NCI-H69 (cell line): ENCODE measurements at regions not wholly inside any gene's neighbourhood (a gene's known extent, or its start where the extent isn't known, plus 50 kb on each side); places are given as distances from the start of the nearest gene placed in this dataset.

Source experiments
- DNase-seq: peaks from one replicate; lab custom pipeline; 2025; lab: John Stamatoyannopoulos, UW

DNA sequence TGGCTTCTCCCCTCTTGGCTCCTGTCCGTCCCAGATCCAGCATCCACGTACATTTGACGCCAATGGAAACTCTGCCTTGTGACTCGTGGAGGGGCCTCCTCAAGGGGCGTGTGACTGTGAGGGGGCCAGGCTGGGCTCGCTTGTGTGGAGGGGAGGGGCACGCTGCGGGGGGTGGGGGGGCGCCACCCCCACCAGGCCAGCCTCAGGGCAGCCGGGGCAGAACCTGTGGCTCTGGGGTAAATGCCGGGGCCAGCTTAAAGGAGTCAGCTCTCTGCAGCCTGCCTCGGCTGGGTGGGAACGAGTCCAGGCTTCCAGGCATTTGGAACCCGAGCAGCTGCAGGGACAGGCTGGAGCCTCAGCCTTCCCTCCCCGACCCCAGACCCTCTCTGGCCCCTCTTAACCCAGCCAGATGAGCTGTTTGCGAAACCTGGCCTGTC lies 94.1 kb downstream of the SIK1 start:
- DNase-seq, result no peak

DNA sequence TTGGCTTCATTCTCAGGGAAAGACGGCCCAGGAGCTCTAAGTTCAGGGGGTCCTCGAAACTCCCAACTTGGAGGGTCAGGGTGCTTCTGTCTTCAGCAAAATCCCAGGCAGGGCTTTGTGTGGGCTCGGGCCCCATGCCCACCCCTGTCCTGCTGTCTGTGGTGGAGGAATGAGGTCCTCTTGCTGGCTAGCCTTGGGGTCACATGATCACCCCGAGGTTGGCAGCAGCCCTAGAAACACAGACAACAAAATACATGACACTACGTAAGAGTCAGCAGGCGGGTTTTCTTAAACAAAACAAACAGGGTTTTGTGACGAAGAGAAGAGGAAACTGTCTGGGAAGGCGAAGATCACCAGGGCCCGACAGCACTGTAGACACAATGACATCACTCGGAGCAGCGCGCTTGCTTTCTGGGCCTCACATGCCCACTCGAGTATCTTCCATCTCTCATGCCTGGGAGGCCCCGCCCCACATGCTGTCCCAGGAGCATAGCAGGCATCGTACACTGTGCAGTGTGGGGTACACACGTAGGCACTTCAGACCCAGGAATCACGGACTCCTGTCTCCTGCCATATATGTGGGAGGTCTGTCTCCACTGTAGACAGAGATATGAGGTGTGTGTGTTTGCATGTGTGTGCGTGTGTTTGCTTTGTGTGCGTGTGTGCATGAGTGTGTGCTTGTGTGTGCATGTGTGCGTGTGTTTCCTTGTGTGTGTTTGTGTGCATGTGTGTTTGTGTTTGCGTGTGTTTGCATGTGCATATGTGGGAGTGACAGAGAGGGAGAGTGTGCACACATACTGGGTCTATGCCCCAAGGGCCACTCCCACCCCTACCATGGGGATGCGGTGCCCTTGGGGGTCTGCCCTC lies 94.7 kb downstream of the SIK1 start:
- DNase-seq, result peak; percentile 27

DNA sequence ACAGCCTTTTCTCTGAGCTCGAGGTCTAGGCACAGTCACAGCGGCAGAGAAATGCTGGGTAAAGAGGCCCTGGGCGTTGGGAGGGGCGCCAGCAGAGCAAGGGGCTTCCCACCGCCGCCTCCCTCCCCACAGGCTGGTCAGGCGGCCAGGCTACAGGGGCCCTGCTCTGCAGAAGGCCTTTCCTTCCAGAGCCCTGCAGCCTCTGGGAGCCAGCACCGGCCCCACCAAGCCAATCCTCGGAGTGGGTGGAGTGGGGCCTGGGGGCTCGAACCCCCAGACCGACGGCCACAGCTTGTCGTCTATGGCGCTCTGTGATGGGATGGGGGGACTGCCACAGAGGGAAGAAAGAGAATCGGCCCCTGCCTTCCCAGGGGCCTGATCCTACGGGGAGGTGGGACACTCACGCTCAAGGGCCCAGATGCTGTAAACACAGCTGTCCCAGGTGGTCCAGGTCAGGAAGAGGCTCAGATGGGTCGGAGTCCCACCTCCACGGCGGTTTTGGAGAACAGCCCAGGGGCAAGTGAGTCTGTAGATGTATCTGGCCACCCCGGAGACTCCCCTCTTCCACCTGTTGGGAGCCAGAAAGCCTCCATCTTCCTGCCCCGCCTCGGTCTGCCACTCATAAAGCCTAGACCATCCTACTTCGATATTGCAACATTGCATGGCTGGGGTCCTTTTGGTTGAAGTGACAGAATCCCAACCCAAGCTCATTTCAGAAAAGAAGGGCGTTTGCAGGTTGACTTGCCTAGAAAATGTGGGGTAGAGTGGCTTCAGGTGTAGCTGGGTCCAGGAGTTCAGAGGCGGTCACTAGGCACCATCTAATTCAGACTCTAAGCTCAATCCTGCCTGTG lies 95.6 kb downstream of the SIK1 start:
- DNase-seq, result no peak

DNA sequence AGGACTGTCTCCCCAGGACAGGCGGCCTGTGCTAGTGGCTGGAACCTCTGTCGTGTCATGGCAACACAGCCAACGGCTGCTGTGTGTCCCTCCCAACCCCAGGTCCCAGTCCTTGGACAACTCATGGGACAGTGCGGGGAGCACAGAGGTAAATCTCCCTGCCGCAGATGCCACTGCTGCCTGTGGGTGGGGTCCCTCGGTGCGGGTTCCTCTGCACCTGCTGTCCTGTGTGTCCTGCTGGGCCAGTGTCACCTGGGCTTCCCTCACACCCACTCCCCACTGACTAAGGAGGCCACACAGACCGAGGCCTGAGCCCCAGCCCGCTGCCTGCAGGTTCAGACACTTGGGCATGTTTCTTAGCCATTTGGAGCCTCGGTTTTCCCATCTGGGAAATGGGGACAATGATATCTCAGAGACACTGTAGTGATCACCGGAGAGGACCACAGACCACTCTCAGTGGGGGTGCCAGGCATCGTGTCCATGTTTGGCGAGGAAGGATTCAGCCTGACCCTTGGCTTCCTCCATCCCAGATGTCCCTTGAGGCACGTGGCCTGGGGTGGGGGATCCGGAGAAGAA lies 96.5 kb downstream of the SIK1 start:
- DNase-seq, result no peak

DNA sequence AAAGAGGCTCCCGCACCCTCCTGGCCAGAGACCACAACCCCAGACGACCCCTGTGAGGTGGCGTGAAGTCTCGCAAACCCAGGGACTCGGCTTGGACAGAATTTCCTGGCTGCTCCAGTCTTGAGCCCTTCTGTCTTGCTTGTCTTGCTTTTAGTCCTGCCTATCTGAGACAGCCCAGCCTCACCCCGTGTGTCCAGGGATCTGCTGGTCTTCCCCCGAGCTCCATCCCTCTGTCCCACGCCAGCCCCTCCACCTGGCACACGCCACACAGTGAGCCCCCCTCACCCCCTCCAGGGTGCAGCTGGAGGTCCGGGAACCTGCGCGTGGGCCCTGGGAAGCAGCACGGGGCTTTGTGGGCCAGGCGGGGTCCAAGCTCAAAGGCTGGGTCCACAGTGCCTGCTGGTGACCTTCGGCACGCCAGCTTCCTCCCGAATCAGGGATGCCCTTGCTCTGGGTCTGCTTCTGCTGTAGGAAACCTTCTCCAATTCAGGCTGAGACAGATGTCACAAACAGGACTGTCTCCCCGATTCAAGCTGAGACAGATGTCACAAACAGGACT lies 97.1 kb downstream of the SIK1 start:
- no peak for DNase-seq

DNA sequence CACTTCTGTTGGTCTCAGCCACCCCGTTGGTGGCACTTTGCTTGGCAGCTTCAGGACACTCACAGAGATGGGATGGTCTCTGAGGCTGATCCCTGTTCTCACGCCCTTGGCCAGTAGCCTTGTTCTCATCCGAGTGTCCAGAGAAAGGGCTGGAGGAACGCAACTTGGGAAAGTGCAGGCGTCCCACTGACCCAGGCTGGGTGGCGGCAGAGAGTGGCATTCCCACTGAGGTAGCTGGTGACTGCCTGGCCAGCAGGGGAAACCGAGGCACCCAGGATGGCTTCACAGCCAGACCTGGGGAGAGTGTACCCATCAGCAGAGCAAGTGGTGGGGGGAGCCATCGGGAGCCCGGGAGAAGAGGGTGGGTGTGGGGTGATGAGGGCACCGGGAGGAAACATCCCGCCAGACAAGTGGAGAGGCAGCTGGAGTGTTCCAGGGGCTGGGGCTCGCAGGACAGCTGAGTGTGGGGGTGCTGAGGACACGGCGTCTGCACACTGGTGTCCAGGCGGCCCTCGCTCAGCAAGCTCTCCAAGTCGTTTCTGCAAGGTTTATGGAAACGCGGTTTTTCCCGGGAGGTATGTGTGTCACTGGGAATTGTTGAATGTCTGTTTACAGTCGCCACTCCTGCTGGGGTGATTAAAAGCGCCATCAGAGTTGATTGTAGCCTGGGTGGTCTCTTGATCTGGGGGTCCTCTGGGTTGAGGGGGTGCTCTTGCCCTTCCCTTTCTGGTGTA lies 97.8 kb downstream of the SIK1 start:
- peak; percentile 26 for DNase-seq

DNA sequence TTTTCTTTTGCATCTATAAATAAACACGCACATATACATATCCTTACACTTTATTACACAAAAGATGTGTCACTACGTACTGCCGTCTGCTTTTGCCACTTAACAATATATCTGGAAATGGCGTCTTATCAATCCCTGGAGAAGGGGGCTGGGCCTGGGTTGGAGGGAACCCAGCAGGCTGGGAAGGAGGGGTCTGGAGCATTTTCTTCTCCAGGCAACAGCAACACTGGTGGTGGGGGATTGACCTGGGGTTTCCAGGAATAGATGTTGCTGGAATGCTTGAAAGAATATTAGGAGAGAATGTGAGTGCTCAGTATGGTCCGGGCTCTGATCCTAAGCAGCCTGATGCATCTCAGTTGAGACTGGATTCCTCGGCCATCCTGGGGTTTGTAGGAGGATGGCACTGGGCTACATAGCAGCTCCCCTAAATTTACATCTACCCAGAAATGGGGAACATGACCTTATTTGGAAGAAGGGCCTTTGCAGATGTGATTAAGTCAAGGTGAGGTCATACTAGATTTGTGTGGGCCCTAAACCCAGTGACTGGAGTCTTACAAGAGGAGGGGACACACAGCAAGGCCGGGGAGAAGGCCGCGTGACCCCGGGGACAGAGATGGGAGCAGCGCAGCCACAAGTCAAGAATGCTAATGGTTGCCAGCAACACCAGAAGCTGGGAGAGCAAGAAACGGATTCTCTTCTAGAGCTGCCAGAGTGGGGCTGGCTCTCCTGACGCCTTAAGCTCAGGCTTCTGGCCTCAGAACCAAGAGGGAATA lies 98.6 kb downstream of the SIK1 start:
- no peak for DNase-seq

DNA sequence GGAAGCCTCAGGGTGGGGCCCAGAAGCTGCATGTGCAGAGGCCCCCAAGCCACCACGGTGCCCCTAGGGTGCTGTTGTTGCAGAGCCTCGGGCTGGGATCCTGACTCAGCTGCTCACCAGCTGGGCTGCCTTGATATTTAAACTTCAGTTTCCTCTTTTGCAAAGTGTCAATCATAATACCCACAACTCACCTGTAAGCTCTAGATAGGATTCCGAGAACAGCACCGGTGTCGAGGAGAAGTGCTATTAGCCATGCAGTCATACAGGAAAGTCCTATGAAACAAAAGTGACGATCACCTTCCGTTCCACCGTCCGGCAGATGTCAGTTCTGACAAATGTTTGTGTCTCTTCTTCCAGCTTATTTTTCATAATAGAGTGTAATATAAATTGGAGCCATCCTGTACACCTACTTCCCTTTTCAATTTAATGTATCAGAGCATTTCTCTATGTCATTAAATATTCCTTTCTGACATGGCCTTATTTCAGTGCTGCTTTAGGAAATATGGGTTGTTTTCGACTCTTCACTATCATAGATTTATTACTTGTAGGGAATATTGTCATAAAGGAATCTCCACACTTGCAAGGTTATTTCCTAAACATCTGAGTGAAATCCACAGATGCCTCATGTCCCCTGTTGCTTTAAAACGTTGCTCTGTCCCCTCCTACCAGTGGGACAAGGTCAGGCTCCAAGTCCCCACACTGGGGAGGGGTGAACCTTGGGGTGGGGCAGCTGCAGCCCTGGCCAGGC lies 100.8 kb downstream of the SIK1 start:
- no peak for DNase-seq

DNA sequence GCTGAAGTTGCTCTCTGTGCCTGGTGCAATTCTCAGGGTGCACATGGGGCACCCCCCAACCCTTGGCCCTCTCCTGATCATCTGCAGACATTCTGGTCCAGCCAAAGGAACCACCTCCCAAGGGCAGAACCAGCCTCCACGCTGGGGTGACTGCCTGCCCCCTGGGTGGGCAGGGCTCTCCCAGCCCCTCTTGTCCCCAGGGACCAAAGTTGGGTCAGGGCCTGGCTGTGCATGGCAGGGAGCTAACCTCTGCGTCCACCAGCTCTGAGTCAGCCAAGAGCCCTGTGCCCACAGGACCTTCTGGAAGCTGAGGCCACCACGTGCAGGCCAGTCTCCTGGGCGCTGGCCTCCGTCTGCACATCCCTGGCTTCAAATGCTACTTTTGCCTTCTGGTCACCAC lies 101.9 kb downstream of the SIK1 start:
- DNase-seq, result no peak

DNA sequence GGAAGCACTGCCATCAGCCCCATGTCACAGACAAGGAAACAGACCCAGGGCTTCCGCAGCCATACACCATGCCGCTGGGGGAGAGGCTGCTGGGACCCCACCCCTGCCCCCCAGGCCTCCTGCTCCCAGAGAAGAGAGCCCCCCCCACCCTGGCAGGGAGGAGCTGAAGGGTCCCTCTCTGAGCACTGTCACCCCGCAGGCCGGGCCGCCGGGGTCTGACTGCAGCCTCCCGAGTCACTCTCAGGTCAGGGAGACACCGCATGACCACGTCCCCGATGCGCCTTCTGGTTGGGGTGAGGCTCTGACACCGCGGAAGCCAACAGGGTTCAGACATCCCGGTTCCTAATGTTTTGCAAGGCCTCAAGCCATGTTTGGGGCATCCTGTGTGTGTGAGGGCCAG lies 102.3 kb downstream of the SIK1 start:
- DNase-seq, result no peak

DNA sequence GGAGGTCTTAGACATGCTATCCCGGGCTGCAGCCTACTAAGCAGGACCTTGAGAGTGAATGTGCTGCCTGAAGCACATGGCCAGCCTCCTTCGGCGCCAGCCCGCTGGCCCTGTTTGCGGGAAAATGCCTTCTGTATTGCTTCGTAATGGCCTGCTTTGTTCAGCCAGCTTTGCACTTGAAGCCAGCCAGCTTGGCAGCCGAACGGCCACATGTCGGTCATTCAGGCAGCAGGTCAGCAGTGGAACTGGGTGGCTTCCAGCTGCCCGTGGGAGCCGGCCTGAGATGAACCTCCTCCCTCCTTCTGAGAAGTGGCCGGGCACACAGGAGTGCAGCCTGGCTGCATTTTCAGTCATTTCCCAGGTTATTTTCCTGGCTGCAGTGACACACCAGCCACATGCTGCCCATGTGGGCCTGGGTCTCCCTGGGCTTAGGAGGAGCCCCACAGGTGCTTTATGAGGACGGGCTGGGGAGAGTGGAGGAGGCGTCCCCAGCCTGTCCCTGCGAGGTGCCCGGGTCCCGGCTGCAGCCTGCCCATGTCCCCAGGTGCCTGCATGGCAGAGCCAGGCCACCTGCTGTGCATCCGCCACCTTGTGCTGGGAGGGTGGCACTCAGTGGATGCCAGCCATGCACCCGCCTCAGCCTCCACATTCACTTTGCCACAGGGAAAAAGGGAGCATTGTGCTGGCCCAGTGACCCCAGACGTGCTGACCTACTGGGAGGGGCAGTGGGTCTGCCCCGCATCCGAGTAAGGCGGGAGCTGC lies 103.5 kb downstream of the SIK1 start:
- no peak for DNase-seq

DNA sequence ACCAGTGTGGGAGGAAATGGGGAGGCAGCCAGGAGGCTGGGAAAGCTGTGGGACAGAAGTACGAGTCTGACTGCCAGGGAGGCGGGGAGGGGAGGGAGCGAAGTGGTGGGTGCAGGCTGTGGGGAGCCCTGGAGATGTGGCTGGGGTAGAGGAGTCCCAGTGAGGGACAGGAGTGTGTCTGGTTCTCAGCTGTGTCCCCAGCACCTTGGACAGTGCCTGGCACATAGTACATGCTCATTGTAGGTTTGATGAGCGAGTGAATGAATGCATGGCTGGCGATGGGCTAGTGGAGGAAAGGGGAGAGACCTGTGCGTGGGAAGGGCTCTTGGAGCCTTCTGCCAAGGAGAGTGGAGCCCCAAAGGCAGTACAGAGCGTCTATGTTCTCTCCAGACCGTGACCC lies 104.1 kb downstream of the SIK1 start:
- DNase-seq, result no peak

DNA sequence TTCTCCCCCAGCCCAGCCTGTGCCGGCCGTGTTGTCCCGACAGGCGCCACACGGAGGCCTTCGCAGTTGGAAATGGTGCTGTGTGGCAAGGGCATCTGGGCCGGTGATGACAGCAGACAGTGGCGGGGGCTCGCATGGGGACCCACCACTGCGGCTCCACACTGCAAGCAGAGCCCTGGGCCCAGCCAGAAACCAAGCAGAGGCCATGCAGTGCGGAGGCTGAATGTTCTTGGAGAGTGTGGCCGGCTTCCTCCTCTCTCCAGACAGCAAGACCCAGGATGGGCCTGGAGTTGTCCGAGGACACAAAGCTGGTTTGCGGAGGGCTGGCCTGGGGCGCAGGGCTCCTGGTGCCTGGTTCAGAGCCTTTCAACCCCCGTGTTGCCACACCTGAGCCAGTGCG lies 104.6 kb downstream of the SIK1 start:
- no peak for DNase-seq

DNA sequence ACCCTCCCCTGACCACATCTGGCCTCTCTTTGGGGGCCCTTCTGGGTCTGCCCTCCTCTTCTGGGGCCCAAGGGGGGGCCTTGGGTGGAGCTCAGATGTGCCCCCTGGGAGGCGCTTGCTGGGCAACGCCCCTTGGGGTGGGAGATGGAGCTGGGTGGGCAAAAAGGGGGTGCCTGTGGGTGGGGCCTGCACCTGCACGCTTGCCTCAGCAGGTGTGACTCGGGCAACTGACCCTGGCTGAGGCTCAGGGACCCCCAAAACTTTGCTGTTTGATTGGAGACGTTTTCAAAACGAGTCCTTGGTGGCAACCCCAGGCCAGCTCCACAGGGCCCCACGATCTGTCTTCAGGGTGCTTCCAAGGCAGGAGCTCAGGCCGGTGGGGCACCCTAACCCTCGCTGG lies 105.3 kb downstream of the SIK1 start:
- no peak for DNase-seq

DNA sequence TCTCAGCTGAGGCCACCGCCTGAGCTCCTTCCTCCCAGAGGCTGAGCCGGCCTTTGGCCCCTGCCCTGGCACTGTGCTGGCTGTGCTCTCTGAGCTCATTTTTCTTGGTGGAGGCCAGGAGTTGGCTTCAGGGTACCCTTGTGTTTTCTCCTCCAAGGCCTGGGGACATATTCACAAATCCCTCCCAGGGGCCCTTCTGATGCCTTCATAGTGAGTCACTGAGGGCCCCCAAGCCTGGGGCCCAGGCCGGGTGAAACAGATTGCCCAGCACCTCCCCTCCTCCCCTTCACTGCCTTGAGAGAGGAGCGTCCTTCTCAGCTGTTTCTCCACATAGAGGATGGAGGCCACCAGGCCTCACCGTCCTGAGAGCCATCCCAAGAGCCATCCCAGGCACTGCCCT lies 105.8 kb downstream of the SIK1 start:
- DNase-seq, result no peak

DNA sequence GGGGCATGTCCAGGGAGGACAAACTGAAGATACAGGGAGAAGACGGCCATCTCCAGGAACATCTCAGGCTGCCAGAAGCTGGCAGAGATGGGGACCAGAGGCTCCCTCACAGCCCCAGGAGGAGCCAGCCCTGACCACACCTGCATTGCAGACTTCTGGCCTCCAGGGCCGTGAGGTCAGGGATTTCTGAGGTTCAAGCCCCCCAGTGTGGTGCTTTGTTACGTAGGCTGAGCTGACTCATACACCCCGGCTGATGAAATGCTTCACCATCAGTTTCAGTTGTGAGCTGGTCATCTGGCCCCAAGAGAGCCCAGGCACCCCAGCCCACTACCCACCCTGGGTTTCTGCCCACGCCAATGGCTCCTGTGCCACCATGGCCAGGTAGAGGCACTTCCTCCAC lies 106.4 kb downstream of the SIK1 start:
- DNase-seq, result no peak

DNA sequence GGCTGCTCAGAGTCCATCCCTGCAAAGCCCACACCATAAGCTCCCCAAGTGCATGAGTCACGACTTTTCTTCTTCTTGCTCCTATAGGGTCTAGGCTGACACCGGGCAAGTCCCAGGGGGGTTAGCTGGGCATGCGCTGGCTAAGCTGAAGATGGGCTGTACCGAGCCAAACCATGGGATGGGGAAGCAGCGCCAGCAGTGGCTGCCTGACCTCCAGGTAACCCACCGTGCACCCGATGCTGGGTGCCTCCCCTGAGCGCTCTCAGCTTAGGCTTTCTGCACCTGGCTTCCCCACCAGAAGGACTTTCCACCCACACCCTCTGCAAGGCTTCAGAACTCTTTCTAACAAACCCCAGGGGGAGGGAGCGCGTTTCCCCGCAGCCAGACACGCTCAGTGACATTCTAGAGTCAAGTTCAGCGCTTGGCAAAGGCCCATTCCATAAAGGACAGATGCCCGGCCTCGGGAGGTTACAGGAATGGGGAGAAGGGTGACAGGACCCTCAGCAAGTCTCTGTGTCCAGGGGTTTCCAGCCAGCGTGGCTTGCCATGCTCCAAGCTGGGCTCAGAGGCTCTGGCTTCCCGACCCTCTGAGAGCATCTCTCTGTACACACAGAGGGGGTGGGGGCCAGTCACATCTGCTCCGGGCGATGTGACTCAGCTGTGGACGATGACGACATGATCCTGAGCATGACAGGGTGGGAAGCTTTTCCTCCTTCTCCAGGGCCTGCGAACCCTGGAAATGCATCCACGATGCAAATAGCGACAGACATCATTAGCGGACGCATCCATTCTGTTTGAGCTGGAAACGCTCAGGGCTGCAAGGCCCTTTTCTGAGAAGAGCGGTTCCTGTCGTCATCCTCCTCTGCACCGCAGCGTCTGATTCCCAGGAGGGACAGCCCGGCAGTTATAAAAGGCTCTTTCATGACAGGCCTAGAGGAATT lies 107.8 kb downstream of the SIK1 start:
- DNase-seq, result peak; percentile 48

DNA sequence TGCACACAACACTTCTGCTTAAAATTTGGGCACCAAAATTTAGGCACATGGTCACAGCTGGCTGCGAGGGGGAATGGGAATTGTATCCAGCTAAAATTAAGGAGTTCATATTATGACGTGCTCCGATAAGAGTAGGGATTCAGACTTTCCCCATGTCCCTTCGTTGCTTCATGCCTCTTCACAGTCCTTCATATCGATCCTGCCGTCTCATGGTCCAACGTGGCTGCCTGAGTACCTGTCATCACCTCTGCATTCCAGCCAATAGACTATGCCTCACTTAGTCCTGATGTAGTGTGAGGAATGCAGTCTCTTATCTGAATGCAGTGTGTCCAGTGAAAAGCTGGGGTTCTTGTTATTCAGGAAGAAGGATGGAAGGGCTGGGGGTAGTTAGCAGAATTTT lies 108.6 kb downstream of the SIK1 start:
- no peak for DNase-seq
